ENCODE measurements at regions not wholly inside any gene's neighbourhood (a gene's known extent, or its start where the extent isn't known, plus 50 kb on each side); places are given as distances from the start of the nearest gene placed in this dataset.

GRCh38 chr19:30890033-30890432, 459.2 kb downstream of the TSHZ3 start:
- H3K9me3 Mint-ChIP-seq = no peaks in the 10 kb centered on the region
- no peak overlapping the region for H3K4me3 Mint-ChIP-seq
- no peak overlapping the region for H3K27ac Mint-ChIP-seq
- H3K4me1 Mint-ChIP-seq = no peaks in the 10 kb centered on the region
- ChIA-PET CTCF (no interaction called here), POLR2A (no interaction called here)
- peaks cover 6% of the 10 kb centered on the region for H3K27me3 Mint-ChIP-seq
- no peak for DNase-seq
- no peaks in the 10 kb centered on the region for H3K36me3 Mint-ChIP-seq (ENCODE audit: low read depth)

DNA sequence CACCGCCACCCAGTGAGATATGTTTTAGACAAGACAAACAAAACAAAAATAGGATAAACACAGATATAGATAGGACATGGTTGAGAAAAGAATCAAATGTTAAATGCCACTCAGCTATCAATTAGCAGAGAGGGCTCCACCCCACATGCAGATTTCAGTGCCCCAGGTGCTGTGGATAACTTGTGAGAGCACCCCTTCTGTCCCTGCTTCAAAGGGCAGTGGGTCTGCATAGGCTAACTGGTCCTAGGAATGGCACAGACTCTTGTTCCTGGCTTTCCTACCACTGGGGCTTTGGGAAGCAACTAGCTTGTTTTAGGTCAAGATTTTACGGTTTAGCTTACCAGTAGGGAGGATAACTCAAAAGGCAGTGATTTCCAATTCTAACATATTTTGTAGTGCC, 460.3 kb downstream of the TSHZ3 start:
- Mint-ChIP-seq H3K27ac (no peak overlapping the region), H3K4me3 (no peak overlapping the region), H3K27me3 (peaks cover 6% of the 10 kb centered on the region), H3K4me1 (no peaks in the 10 kb centered on the region), H3K36me3 (ENCODE audit: low read depth) (no peaks in the 10 kb centered on the region), H3K9me3 (no peaks in the 10 kb centered on the region)
- CTCF ChIA-PET = no interaction called here
- POLR2A ChIA-PET = no interaction called here
- DNase-seq = no peak

GRCh38 chr19:30887042-30887441, 462.2 kb downstream of the TSHZ3 start:
- peaks cover 6% of the 10 kb centered on the region for H3K27me3 Mint-ChIP-seq
- H3K27ac Mint-ChIP-seq = no peak overlapping the region
- no peaks in the 10 kb centered on the region for H3K4me1 Mint-ChIP-seq
- no peaks in the 10 kb centered on the region for H3K36me3 Mint-ChIP-seq (ENCODE audit: low read depth)
- H3K4me3 Mint-ChIP-seq = no peak overlapping the region
- ChIA-PET CTCF (no interaction called here), POLR2A (no interaction called here)
- no peak for DNase-seq
- no peaks in the 10 kb centered on the region for H3K9me3 Mint-ChIP-seq

DNA sequence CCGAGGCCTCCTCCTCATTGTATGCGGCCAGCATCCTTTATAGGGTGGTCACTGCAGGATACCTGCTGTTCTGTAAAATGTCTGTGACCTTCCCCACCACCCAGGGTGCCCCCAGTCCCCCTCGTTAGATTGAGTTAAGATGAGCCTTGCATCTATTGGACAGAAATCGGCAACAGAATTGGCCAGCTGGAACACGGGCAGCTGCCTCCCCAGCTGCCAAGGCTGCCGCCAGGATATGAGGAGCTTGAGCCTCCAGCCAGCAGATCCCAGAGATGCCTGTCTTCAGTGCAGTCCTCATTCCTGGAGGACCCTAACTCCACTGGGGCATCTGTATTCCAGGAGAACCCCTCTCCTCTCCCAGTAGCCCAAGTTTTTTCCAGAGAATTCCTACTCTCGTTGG, 463.0 kb downstream of the TSHZ3 start:
- ChIA-PET CTCF (no interaction called here), POLR2A (no interaction called here)
- DNase-seq = no peak
- Mint-ChIP-seq H3K9me3 (no peaks in the 10 kb centered on the region), H3K36me3 (ENCODE audit: low read depth) (no peaks in the 10 kb centered on the region), H3K27me3 (peaks cover 6% of the 10 kb centered on the region), H3K4me1 (no peaks in the 10 kb centered on the region), H3K27ac (no peak overlapping the region), H3K4me3 (no peak overlapping the region)

GRCh38 chr19:30884146-30884812, 465.0 kb downstream of the TSHZ3 start:
- ChIA-PET POLR2A (no interaction called here), CTCF (no interaction called here)
- no peak for DNase-seq
- Mint-ChIP-seq H3K4me3 (no peak overlapping the region), H3K36me3 (ENCODE audit: low read depth) (no peaks in the 10 kb centered on the region), H3K27me3 (peaks cover under 1% of the 10 kb centered on the region), H3K4me1 (no peaks in the 10 kb centered on the region), H3K9me3 (peaks cover 2% of the 10 kb centered on the region), H3K27ac (no peak overlapping the region)

GRCh38 chr19:30883071-30883470, 466.2 kb downstream of the TSHZ3 start:
- no peak overlapping the region for H3K4me3 Mint-ChIP-seq
- no peaks in the 10 kb centered on the region for H3K36me3 Mint-ChIP-seq (ENCODE audit: low read depth)
- H3K9me3 Mint-ChIP-seq = peaks cover 2% of the 10 kb centered on the region
- no peak overlapping the region for H3K27ac Mint-ChIP-seq
- no peaks in the 10 kb centered on the region for H3K27me3 Mint-ChIP-seq
- H3K4me1 Mint-ChIP-seq = no peaks in the 10 kb centered on the region
- CTCF ChIA-PET = no interaction called here
- POLR2A ChIA-PET = no interaction called here
- no peak for DNase-seq

GRCh38 chr19:30882411-30883005, 466.7 kb downstream of the TSHZ3 start:
- Mint-ChIP-seq H3K9me3 (peaks cover 2% of the 10 kb centered on the region), H3K4me3 (no peak overlapping the region), H3K4me1 (no peaks in the 10 kb centered on the region), H3K36me3 (ENCODE audit: low read depth) (no peaks in the 10 kb centered on the region), H3K27ac (no peak overlapping the region), H3K27me3 (no peaks in the 10 kb centered on the region)
- DNase-seq = no peak
- ChIA-PET CTCF (no interaction called here), POLR2A (no interaction called here)

DNA sequence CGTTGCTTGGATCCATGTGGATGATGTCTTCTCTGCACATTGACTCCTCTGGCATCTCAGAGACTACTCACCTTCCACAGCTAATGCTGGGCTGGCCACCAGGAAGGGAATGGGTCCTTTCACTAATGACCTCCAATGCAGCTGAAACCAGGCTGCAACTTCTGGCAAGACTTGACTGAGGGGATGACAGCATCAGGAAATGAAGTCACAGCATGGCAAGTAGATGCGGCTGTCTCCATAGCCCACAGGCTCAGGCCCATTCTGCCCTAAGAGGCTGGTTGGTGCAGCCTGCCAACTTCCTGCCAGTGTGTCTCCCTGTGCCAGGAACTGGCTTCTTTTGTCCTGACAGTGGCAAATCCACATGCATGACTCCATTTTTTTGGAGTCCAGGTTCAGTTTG, 467.3 kb downstream of the TSHZ3 start:
- ChIA-PET CTCF (no interaction called here), POLR2A (no interaction called here)
- Mint-ChIP-seq H3K27me3 (no peaks in the 10 kb centered on the region), H3K4me3 (no peak overlapping the region), H3K36me3 (ENCODE audit: low read depth) (no peaks in the 10 kb centered on the region), H3K4me1 (no peaks in the 10 kb centered on the region), H3K27ac (no peak overlapping the region), H3K9me3 (peaks cover 2% of the 10 kb centered on the region)
- no peak for DNase-seq

DNA sequence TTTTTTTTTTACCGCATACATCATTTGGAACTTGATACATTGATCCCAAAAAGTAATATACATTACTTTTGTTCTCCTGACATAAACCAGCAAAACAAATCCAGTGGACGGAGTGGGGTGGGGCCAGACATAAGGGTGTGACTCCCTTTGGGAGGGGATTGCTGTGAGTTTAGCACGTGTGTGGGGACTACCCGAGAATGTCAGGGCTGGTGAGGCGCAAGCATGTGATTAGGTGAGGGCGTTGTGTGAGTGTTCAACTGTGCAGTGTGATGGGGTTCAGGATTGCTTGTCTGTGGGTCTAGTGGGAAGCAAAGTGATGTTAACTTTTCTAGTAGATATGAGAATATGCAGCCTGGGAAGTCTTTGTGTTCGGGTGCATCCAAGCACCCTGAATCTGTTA, 468.0 kb downstream of the TSHZ3 start:
- Mint-ChIP-seq H3K4me3 (no peak overlapping the region), H3K27ac (no peak overlapping the region), H3K4me1 (no peaks in the 10 kb centered on the region), H3K36me3 (ENCODE audit: low read depth) (no peaks in the 10 kb centered on the region), H3K27me3 (no peaks in the 10 kb centered on the region), H3K9me3 (peaks cover 2% of the 10 kb centered on the region)
- no peak for DNase-seq
- ChIA-PET CTCF (no interaction called here), POLR2A (no interaction called here)

- Mint-ChIP-seq H3K27me3 (peaks cover 2% of the 10 kb centered on the region), H3K4me1 (no peaks in the 10 kb centered on the region), H3K36me3 (ENCODE audit: low read depth) (no peaks in the 10 kb centered on the region), H3K27ac (no peak overlapping the region), H3K4me3 (no peak overlapping the region), H3K9me3 (peaks cover 2% of the 10 kb centered on the region)
- POLR2A ChIA-PET = no interaction called here
- CTCF ChIA-PET = no interaction called here
- no peak for DNase-seq
Observed at GRCh38 chr19:30880551-30880950, 468.7 kb downstream of the TSHZ3 start.

DNA sequence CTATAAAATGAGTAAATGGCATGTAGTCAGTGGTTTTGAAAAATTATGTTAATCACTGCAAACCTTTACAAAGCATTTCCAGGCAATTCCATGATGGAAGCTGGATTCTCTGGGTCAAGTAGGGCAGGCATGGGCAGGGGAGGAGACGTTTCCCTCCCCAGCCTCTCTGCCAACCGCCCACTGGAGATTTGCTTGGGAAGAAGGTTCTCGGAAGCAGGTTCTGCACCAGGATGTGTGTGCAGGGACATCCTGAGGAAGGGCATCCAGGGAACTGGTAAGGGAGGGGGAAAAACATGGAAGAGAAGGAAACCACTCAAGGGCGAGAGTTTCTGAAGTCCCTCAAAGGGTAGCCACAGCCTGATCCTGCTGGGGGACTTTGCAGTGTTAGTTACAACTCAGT, 469.1 kb downstream of the TSHZ3 start:
- no peak for DNase-seq
- no peaks in the 10 kb centered on the region for H3K4me1 Mint-ChIP-seq
- no peak overlapping the region for H3K27ac Mint-ChIP-seq
- POLR2A ChIA-PET = no interaction called here
- CTCF ChIA-PET = no interaction called here
- no peaks in the 10 kb centered on the region for H3K36me3 Mint-ChIP-seq (ENCODE audit: low read depth)
- peaks cover 2% of the 10 kb centered on the region for H3K27me3 Mint-ChIP-seq
- H3K4me3 Mint-ChIP-seq = no peak overlapping the region
- H3K9me3 Mint-ChIP-seq = peaks cover 2% of the 10 kb centered on the region

DNA sequence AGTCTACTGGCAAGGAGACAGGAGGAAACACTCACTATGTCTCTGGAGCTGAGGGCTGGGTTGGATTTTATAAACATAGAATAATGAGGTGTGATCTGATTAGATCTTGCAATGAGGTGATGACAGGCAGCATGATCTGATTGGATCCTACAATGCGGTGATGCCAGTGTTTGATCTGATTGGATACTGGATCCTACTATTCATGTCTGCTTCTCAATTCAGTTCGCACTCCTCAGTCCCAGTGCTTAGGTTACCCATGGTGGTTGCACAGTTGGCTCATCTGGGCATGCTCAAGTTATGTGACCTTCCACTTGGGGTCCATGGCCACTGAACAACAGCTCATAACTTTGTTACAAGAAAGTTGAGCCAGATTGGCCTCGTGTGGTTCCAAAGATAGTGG, 469.5 kb downstream of the TSHZ3 start:
- Mint-ChIP-seq H3K4me1 (no peaks in the 10 kb centered on the region), H3K9me3 (peaks cover 2% of the 10 kb centered on the region), H3K36me3 (ENCODE audit: low read depth) (no peaks in the 10 kb centered on the region), H3K27ac (no peak overlapping the region), H3K27me3 (peaks cover 2% of the 10 kb centered on the region), H3K4me3 (no peak overlapping the region)
- ChIA-PET POLR2A (no interaction called here), CTCF (no interaction called here)
- no peak for DNase-seq

GRCh38 chr19:30879225-30879624, 470.0 kb downstream of the TSHZ3 start:
- Mint-ChIP-seq H3K27me3 (peaks cover 2% of the 10 kb centered on the region), H3K9me3 (peaks cover 2% of the 10 kb centered on the region), H3K4me1 (no peaks in the 10 kb centered on the region), H3K4me3 (no peak overlapping the region), H3K27ac (no peak overlapping the region), H3K36me3 (ENCODE audit: low read depth) (no peaks in the 10 kb centered on the region)
- ChIA-PET CTCF (no interaction called here), POLR2A (no interaction called here)
- no peak for DNase-seq

- Mint-ChIP-seq H3K27ac (no peak overlapping the region), H3K27me3 (peaks cover 2% of the 10 kb centered on the region), H3K4me1 (no peaks in the 10 kb centered on the region), H3K9me3 (peaks cover 2% of the 10 kb centered on the region), H3K36me3 (ENCODE audit: low read depth) (no peaks in the 10 kb centered on the region), H3K4me3 (no peak overlapping the region)
- POLR2A ChIA-PET = no interaction called here
- CTCF ChIA-PET = no interaction called here
- DNase-seq = no peak
Observed at GRCh38 chr19:30878495-30878894, 470.7 kb downstream of the TSHZ3 start.
